ENCODE measurements at regions not wholly inside any gene's neighbourhood (a gene's known extent, or its start where the extent isn't known, plus 50 kb on each side); places are given as distances from the start of the nearest gene placed in this dataset.

DNA sequence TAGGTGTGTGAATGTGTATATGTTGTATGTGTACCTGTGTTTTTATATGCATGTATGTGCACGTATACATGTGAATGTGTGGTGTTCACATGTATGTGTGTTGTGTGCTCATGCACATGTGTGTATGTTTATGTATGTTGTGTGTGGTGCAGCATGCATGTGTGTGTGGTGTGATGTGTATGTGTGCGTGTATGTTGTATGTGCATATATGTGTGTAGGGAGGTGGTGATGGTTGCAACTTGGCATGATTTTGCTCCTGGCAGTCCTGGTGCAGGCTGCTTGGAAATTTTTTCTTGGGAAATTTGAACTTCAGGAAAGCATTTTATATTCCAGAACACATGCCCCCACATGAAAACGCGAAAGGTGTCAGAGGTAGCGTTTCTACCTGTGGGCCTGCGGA, 1177.8 kb downstream of the TBC1D22A start:
- Histone ChIP-seq H3K27ac (ENCODE audit: low read length) (no peak overlapping the region), H3K27me3 (ENCODE audit: control insufficient read depth, insufficient read depth, low read length) (no peaks in the 10 kb centered on the region), H3K36me3 (ENCODE audit: control insufficient read depth, insufficient read depth, low read length) (no peaks in the 10 kb centered on the region), H3K4me1 (ENCODE audit: control insufficient read depth, insufficient read depth, low read length) (no peaks in the 10 kb centered on the region), H3K4me3 (ENCODE audit: low read depth in 2 of 2, low read length in 2 of 2) (no peak overlapping the region), H3K9me3 (ENCODE audit: control insufficient read depth, insufficient read depth, low read depth, low read length) (no peaks in the 10 kb centered on the region)
- POLR2A ChIA-PET: no interaction called here
- no peak for DNase-seq (ENCODE audit: low read depth, low spot score)
- in situ Hi-C loops (cut with HindIII; ENCODE audit: low pct_unique_long_range_greater_than_20kb, low sequenced_read_pairs): no loop called here
- TF ChIP-seq TCF7L2 (IDR thresholded peaks at IDR 0.05; ENCODE audit: low read depth, low read length): no peak
- no peak for TF ChIP-seq SIN3A (IDR thresholded peaks at IDR 0.05; ENCODE audit: borderline replicate concordance, insufficient read depth, low read depth, low read length)
- TF ChIP-seq, protein P1, sequence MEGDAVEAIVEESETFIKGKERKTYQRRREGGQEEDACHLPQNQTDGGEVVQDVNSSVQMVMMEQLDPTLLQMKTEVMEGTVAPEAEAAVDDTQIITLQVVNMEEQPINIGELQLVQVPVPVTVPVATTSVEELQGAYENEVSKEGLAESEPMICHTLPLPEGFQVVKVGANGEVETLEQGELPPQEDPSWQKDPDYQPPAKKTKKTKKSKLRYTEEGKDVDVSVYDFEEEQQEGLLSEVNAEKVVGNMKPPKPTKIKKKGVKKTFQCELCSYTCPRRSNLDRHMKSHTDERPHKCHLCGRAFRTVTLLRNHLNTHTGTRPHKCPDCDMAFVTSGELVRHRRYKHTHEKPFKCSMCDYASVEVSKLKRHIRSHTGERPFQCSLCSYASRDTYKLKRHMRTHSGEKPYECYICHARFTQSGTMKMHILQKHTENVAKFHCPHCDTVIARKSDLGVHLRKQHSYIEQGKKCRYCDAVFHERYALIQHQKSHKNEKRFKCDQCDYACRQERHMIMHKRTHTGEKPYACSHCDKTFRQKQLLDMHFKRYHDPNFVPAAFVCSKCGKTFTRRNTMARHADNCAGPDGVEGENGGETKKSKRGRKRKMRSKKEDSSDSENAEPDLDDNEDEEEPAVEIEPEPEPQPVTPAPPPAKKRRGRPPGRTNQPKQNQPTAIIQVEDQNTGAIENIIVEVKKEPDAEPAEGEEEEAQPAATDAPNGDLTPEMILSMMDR (IDR thresholded peaks at IDR 0.05): no peak
- TF ChIP-seq, protein P2, sequence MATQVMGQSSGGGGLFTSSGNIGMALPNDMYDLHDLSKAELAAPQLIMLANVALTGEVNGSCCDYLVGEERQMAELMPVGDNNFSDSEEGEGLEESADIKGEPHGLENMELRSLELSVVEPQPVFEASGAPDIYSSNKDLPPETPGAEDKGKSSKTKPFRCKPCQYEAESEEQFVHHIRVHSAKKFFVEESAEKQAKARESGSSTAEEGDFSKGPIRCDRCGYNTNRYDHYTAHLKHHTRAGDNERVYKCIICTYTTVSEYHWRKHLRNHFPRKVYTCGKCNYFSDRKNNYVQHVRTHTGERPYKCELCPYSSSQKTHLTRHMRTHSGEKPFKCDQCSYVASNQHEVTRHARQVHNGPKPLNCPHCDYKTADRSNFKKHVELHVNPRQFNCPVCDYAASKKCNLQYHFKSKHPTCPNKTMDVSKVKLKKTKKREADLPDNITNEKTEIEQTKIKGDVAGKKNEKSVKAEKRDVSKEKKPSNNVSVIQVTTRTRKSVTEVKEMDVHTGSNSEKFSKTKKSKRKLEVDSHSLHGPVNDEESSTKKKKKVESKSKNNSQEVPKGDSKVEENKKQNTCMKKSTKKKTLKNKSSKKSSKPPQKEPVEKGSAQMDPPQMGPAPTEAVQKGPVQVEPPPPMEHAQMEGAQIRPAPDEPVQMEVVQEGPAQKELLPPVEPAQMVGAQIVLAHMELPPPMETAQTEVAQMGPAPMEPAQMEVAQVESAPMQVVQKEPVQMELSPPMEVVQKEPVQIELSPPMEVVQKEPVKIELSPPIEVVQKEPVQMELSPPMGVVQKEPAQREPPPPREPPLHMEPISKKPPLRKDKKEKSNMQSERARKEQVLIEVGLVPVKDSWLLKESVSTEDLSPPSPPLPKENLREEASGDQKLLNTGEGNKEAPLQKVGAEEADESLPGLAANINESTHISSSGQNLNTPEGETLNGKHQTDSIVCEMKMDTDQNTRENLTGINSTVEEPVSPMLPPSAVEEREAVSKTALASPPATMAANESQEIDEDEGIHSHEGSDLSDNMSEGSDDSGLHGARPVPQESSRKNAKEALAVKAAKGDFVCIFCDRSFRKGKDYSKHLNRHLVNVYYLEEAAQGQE (IDR thresholded peaks at IDR 0.05; ENCODE audit: insufficient read depth in 1 of 2, low read depth in 2 of 2, low read length in 1 of 2): no peak
- TF ChIP-seq POLR2AphosphoS5 (IDR thresholded peaks at IDR 0.05; ENCODE audit: low read depth, low read length): no peak
- no TSS peak for BruUV-seq (replicated peaks)
- CTCF ChIA-PET: no interaction called here
- no peak for ATAC-seq
- intact Hi-C loops (cut with micrococcal nuclease; ENCODE audit: unreplicated experiment): no loop called here

DNA sequence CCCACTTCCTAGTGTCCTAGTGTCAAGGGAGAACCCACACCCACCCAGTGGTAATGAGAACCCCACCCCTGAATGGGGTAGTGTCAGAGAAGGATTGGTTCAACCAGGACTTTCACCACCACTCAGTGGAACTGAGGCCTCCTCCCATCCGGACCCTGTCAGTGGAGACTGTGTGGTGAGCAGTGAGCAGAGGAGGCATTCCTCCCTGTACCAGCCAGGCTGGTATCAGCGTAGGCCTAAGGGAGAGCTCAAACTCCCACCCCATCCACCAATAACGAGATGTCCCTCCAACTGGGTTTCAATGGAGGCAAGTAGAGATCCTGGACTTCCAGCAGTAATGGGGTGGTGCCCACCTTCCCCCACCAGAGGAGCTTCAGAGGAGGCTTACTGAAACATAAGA, 1171.4 kb downstream of the TBC1D22A start:
- ATAC-seq: no peak
- H3K4me1 ChIP-seq (ENCODE audit: control insufficient read depth, insufficient read depth, low read length): no peaks in the 10 kb centered on the region
- intact Hi-C loops (cut with micrococcal nuclease; ENCODE audit: unreplicated experiment) (no loop called here), in situ Hi-C loops (cut with HindIII; ENCODE audit: low pct_unique_long_range_greater_than_20kb, low sequenced_read_pairs) (no loop called here)
- POLR2A ChIA-PET: no interaction called here
- no peak overlapping the region for H3K27ac ChIP-seq (ENCODE audit: low read length)
- H3K4me3 ChIP-seq (ENCODE audit: low read depth in 2 of 2, low read length in 2 of 2): no peak overlapping the region
- H3K36me3 ChIP-seq (ENCODE audit: control insufficient read depth, insufficient read depth, low read length): no peaks in the 10 kb centered on the region
- CTCF ChIA-PET: no interaction called here
- no peaks in the 10 kb centered on the region for H3K9me3 ChIP-seq (ENCODE audit: control insufficient read depth, insufficient read depth, low read depth, low read length)
- TF ChIP-seq SIN3A (IDR thresholded peaks at IDR 0.05; ENCODE audit: borderline replicate concordance, insufficient read depth, low read depth, low read length): no peak
- TF ChIP-seq TCF7L2 (IDR thresholded peaks at IDR 0.05; ENCODE audit: low read depth, low read length): no peak
- TF ChIP-seq POLR2AphosphoS5 (IDR thresholded peaks at IDR 0.05; ENCODE audit: low read depth, low read length): no peak
- TF ChIP-seq, protein P2 (IDR thresholded peaks at IDR 0.05; ENCODE audit: insufficient read depth in 1 of 2, low read depth in 2 of 2, low read length in 1 of 2): no peak
- TF ChIP-seq, protein P1 (IDR thresholded peaks at IDR 0.05): no peak
- DNase-seq (ENCODE audit: low read depth, low spot score): no peak
- H3K27me3 ChIP-seq (ENCODE audit: control insufficient read depth, insufficient read depth, low read length): no peaks in the 10 kb centered on the region
- BruUV-seq (replicated peaks): no TSS peak

All from Panc1 (cell line).